Activated T-cell treated with anti-CD3 and anti-CD28 coated beads, Interleukin-2, amount 50 U/mL, for 4 hours (primary cell): ENCODE measurements at regions not wholly inside any gene's neighbourhood (a gene's known extent, or its start where the extent isn't known, plus 50 kb on each side); places are given as distances from the start of the nearest gene placed in this dataset.
"Not testable (repeated sequence)": the region's sequence is repeated elsewhere in the genome, so short reads cannot be mapped to it uniquely, and the experiment has no call there.

Experiments
- ATAC-seq, 2 donors: fragments of 200-7000 bp; cut with Tn5 transposase; one replicate each; pipeline ENCODE4 v1.10.0; 2021
- DNase-seq: peaks from one replicate; pipeline ENCODE4 v3.0.0-alpha.2; 2020
- H3K27me3 Mint-ChIP-seq: one replicate; pipeline ENCODE4 v1.8.0; 2021; ENCODE audit warnings: low read depth, mixed read lengths
- H3K36me3 Mint-ChIP-seq: one replicate; pipeline ENCODE4 v1.8.0; 2022; ENCODE audit warnings: mixed read lengths; ENCODE audit not compliant: insufficient read depth
- H3K4me1 Mint-ChIP-seq: one replicate; pipeline ENCODE4 v1.8.0; 2021; ENCODE audit warnings: low read depth, mixed read lengths
- H3K4me3 Mint-ChIP-seq: one replicate; pipeline ENCODE4 v1.8.0; 2021; ENCODE audit warnings: mild to moderate bottlenecking, moderate library complexity, mixed read lengths
- H3K9me3 Mint-ChIP-seq: one replicate; pipeline ENCODE4 v1.8.0; 2021; ENCODE audit warnings: mixed read lengths

GRCh38 chrX:69431420-69431819 is 72.7 kb upstream of the NALF2 start:
- Mint-ChIP-seq H3K4me1 (no peaks in the 10 kb centered on the region), H3K27me3 (peaks cover 2% of the 10 kb centered on the region), H3K4me3 (no peak overlapping the region), H3K9me3 (no peaks in the 10 kb centered on the region), H3K36me3 (no peaks in the 10 kb centered on the region)
- DNase-seq (no peak), ATAC-seq (no peak)

GRCh38 chrX:69430785-69431184 is 73.3 kb upstream of the NALF2 start:
- DNase-seq (no peak), ATAC-seq (no peak)
- H3K27me3 Mint-ChIP-seq, result peaks cover 2% of the 10 kb centered on the region
- no peaks in the 10 kb centered on the region for H3K9me3 Mint-ChIP-seq
- H3K4me1 Mint-ChIP-seq, result no peaks in the 10 kb centered on the region
- no peaks in the 10 kb centered on the region for H3K36me3 Mint-ChIP-seq
- H3K4me3 Mint-ChIP-seq, result no peak overlapping the region

GRCh38 chrX:69429339-69430015 is 74.6 kb upstream of the NALF2 start:
- peaks cover 2% of the 10 kb centered on the region for H3K27me3 Mint-ChIP-seq
- no peaks in the 10 kb centered on the region for H3K36me3 Mint-ChIP-seq
- DNase-seq (no peak), ATAC-seq (no peak)
- no peaks in the 10 kb centered on the region for H3K4me1 Mint-ChIP-seq
- no peak overlapping the region for H3K4me3 Mint-ChIP-seq
- H3K9me3 Mint-ChIP-seq, result no peaks in the 10 kb centered on the region

- Mint-ChIP-seq H3K36me3 (no peaks in the 10 kb centered on the region), H3K27me3 (peaks cover 2% of the 10 kb centered on the region), H3K4me3 (no peak overlapping the region), H3K9me3 (no peaks in the 10 kb centered on the region), H3K4me1 (no peaks in the 10 kb centered on the region)
- ATAC-seq (no peak), DNase-seq (no peak)
Observed at GRCh38 chrX:69428216-69428615, 75.9 kb upstream of the NALF2 start.

- Mint-ChIP-seq H3K36me3 (no peaks in the 10 kb centered on the region), H3K9me3 (no peaks in the 10 kb centered on the region)
- no peak for DNase-seq
Observed at GRCh38 chrX:69424910-69425309, 79.2 kb upstream of the NALF2 start.

GRCh38 chrX:69424161-69424560 is 80.0 kb upstream of the NALF2 start:
- Mint-ChIP-seq H3K4me3 (no peak overlapping the region), H3K9me3 (no peaks in the 10 kb centered on the region), H3K4me1 (no peaks in the 10 kb centered on the region), H3K27me3 (no peaks in the 10 kb centered on the region), H3K36me3 (no peaks in the 10 kb centered on the region)
- no peak for DNase-seq
- ATAC-seq, result no peak

More at GRCh38 chrX:69424910-69425309, 79.2 kb upstream of the NALF2 start:
- H3K4me3 Mint-ChIP-seq, result no peak overlapping the region
- peaks cover 2% of the 10 kb centered on the region for H3K27me3 Mint-ChIP-seq
- no peak for ATAC-seq
- H3K4me1 Mint-ChIP-seq, result no peaks in the 10 kb centered on the region

GRCh38 chrX:69422208-69422607 is 81.9 kb upstream of the NALF2 start:
- ATAC-seq, result not testable (repeated sequence)

GRCh38 chrX:69415698-69416097 is 88.4 kb upstream of the NALF2 start:
- no peak overlapping the region for H3K4me3 Mint-ChIP-seq
- H3K36me3 Mint-ChIP-seq, result no peaks in the 10 kb centered on the region
- H3K9me3 Mint-ChIP-seq, result peaks cover 3% of the 10 kb centered on the region
- no peaks in the 10 kb centered on the region for H3K27me3 Mint-ChIP-seq
- no peak for ATAC-seq
- no peaks in the 10 kb centered on the region for H3K4me1 Mint-ChIP-seq
- DNase-seq, result no peak

More at GRCh38 chrX:69422208-69422607, 81.9 kb upstream of the NALF2 start:
- not testable (repeated sequence) for DNase-seq, H3K4me1 Mint-ChIP-seq, H3K4me3 Mint-ChIP-seq, H3K36me3 Mint-ChIP-seq, H3K27me3 Mint-ChIP-seq, H3K9me3 Mint-ChIP-seq

- no peak for ATAC-seq
Observed at GRCh38 chrX:69412661-69413060, 91.5 kb upstream of the NALF2 start.

GRCh38 chrX:69398881-69399280 is 105.2 kb upstream of the NALF2 start:
- H3K9me3 Mint-ChIP-seq, result no peaks in the 10 kb centered on the region
- H3K27me3 Mint-ChIP-seq, result peaks cover 2% of the 10 kb centered on the region
- no peaks in the 10 kb centered on the region for H3K4me1 Mint-ChIP-seq
- no peaks in the 10 kb centered on the region for H3K36me3 Mint-ChIP-seq
- ATAC-seq (no peak), DNase-seq (no peak)
- no peak overlapping the region for H3K4me3 Mint-ChIP-seq

More at GRCh38 chrX:69412661-69413060, 91.5 kb upstream of the NALF2 start:
- DNase-seq, result no peak
- H3K4me3 Mint-ChIP-seq, result no peak overlapping the region
- no peaks in the 10 kb centered on the region for H3K4me1 Mint-ChIP-seq
- H3K9me3 Mint-ChIP-seq, result peaks cover 3% of the 10 kb centered on the region
- H3K27me3 Mint-ChIP-seq, result no peaks in the 10 kb centered on the region
- H3K36me3 Mint-ChIP-seq, result no peaks in the 10 kb centered on the region

- Mint-ChIP-seq H3K27me3 (peaks cover 2% of the 10 kb centered on the region), H3K9me3 (no peaks in the 10 kb centered on the region)
Observed at GRCh38 chrX:69396916-69397315, 107.2 kb upstream of the NALF2 start.

GRCh38 chrX:69395306-69395705 is 108.8 kb upstream of the NALF2 start:
- H3K9me3 Mint-ChIP-seq, result no peaks in the 10 kb centered on the region
- no peaks in the 10 kb centered on the region for H3K36me3 Mint-ChIP-seq
- peaks cover 4% of the 10 kb centered on the region for H3K27me3 Mint-ChIP-seq
- no peak overlapping the region for H3K4me3 Mint-ChIP-seq
- DNase-seq (no peak), ATAC-seq (no peak)
- H3K4me1 Mint-ChIP-seq, result no peaks in the 10 kb centered on the region

More at GRCh38 chrX:69396916-69397315, 107.2 kb upstream of the NALF2 start:
- Mint-ChIP-seq H3K36me3 (no peaks in the 10 kb centered on the region), H3K4me1 (no peaks in the 10 kb centered on the region), H3K4me3 (no peak overlapping the region)
- DNase-seq (no peak), ATAC-seq (no peak)

- DNase-seq (no peak), ATAC-seq (no peak)
- Mint-ChIP-seq H3K4me3 (no peak overlapping the region), H3K9me3 (no peaks in the 10 kb centered on the region), H3K36me3 (no peaks in the 10 kb centered on the region), H3K4me1 (no peaks in the 10 kb centered on the region), H3K27me3 (peaks cover 2% of the 10 kb centered on the region)
Observed at GRCh38 chrX:69389101-69389501, 115.0 kb upstream of the NALF2 start.

- Mint-ChIP-seq H3K4me1 (no peaks in the 10 kb centered on the region), H3K27me3 (peaks cover 2% of the 10 kb centered on the region), H3K9me3 (no peaks in the 10 kb centered on the region), H3K4me3 (no peak overlapping the region), H3K36me3 (no peaks in the 10 kb centered on the region)
- DNase-seq (no peak), ATAC-seq (no peak)
Observed at GRCh38 chrX:69388526-69388925, 115.6 kb upstream of the NALF2 start.

- H3K36me3 Mint-ChIP-seq, result no peaks in the 10 kb centered on the region
- no peak overlapping the region for H3K4me3 Mint-ChIP-seq
- H3K9me3 Mint-ChIP-seq, result no peaks in the 10 kb centered on the region
- DNase-seq (peak; percentile 18), ATAC-seq (peak in 1 of 2 donors; percentile 43)
- no peaks in the 10 kb centered on the region for H3K4me1 Mint-ChIP-seq
- H3K27me3 Mint-ChIP-seq, result peaks cover 2% of the 10 kb centered on the region
Observed at GRCh38 chrX:69387567-69388487, 116.3 kb upstream of the NALF2 start.
